ENCODE measurements at regions not wholly inside any gene's neighbourhood (a gene's known extent, or its start where the extent isn't known, plus 50 kb on each side); places are given as distances from the start of the nearest gene placed in this dataset.

- Histone ChIP-seq H3K9me3 (ENCODE audit: low read depth) (no peaks in the 10 kb centered on the region), H3K27ac (no peak overlapping the region), H3K79me2 (no peaks in the 10 kb centered on the region), H3K4me3 (no peak overlapping the region), H2AFZ (no peak overlapping the region), H3K4me1 (ENCODE audit: insufficient read depth) (no peaks in the 10 kb centered on the region), H3K36me3 (replicated peaks; ENCODE audit: insufficient read depth, low read depth) (no peaks in the 10 kb centered on the region), H3K4me2 (no peak overlapping the region), H3K27me3 (no peaks in the 10 kb centered on the region), H3K9me2 (replicated peaks; ENCODE audit: insufficient read depth) (no peaks in the 10 kb centered on the region), H4K20me1 (ENCODE audit: insufficient read depth, poor library complexity, severe bottlenecking) (no peaks in the 10 kb centered on the region)
- no peak for DNase-seq (ENCODE audit: low spot score)
- no peak for TF ChIP-seq EZH2 (IDR thresholded peaks at IDR 0.05; ENCODE audit: borderline replicate concordance)
- no peak for TF ChIP-seq EZH2phosphoT487 (IDR thresholded peaks at IDR 0.05; ENCODE audit: low read depth, severe bottlenecking, unreplicated experiment)
- TF ChIP-seq CTCF (IDR thresholded peaks at IDR 0.05; ENCODE audit: poor library complexity) = no peak
- 96% methylated on average over 4 of the region's 4 CpGs for WGBS (ENCODE audit: low lambda C conversion rate, missing lambda C conversion rate)
Measured at GRCh38 chr2:29974086-29974485, 52.7 kb upstream of the ALK start.

DNA sequence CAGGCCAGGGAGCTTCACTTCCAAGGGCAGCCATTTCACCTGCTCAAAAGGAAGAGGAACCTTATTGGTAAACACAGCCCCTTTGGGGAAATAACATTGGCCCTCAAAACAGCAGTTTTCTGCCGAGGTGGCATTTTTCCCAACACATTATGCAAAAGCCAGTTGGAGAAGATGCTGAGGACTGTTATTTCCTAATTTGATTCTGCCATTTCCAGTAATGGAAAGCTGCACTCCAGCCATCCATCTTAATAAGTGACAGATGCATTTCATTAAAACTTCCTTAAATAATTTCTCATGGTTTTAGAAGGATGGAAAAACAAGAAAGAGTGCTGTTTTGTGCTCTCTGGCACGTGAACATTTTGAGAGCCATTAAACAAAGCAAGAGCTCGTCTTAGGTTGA is 55.9 kb upstream of the ALK start:
- TF ChIP-seq EZH2 (IDR thresholded peaks at IDR 0.05; ENCODE audit: borderline replicate concordance) (no peak), CTCF (IDR thresholded peaks at IDR 0.05; ENCODE audit: poor library complexity) (no peak), EZH2phosphoT487 (IDR thresholded peaks at IDR 0.05; ENCODE audit: low read depth, severe bottlenecking, unreplicated experiment) (no peak)
- H3K4me3 ChIP-seq = no peak overlapping the region

DNA sequence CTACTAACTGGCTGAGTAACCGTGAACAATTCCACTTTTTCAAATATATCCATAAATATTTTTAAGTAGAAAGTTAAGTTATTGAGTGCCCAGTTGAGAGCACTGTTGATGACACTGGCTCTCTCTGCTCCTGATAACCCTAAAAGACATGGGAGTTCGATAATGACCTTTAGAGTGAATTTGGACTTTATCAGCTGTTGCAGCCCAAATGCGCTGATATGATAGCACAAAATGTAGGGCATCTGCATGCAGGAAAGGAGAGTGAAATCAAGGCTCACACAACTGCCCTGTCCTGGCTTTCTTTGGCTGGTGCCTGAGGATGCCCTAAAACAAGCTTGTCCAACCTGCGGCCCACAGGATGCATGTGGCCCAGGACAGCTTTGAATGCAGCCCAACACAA is 60.0 kb upstream of the ALK start:
- WGBS (ENCODE audit: low lambda C conversion rate, missing lambda C conversion rate) = 95% methylated on average over 4 of the region's 4 CpGs
- no peak overlapping the region for H3K27ac ChIP-seq
- H3K4me2 ChIP-seq = no peak overlapping the region
- no peaks in the 10 kb centered on the region for H3K9me3 ChIP-seq (ENCODE audit: low read depth)
- H3K36me3 ChIP-seq (replicated peaks; ENCODE audit: insufficient read depth, low read depth) = no peaks in the 10 kb centered on the region
- TF ChIP-seq CTCF (IDR thresholded peaks at IDR 0.05; ENCODE audit: poor library complexity) = no peak
- TF ChIP-seq EZH2phosphoT487 (IDR thresholded peaks at IDR 0.05; ENCODE audit: low read depth, severe bottlenecking, unreplicated experiment) = no peak
- TF ChIP-seq EZH2 (IDR thresholded peaks at IDR 0.05; ENCODE audit: borderline replicate concordance) = no peak
- DNase-seq (ENCODE audit: low spot score) = no peak
- no peaks in the 10 kb centered on the region for H3K4me1 ChIP-seq (ENCODE audit: insufficient read depth)
- H4K20me1 ChIP-seq (ENCODE audit: insufficient read depth, poor library complexity, severe bottlenecking) = no peaks in the 10 kb centered on the region
- H3K27me3 ChIP-seq = no peaks in the 10 kb centered on the region
- H3K4me3 ChIP-seq = no peak overlapping the region
- no peaks in the 10 kb centered on the region for H3K79me2 ChIP-seq
- no peak overlapping the region for H2AFZ ChIP-seq
- H3K9me2 ChIP-seq (replicated peaks; ENCODE audit: insufficient read depth) = no peaks in the 10 kb centered on the region

More for the DNA sequence above, 55.9 kb upstream of the ALK start:
- H3K9me2 ChIP-seq (replicated peaks; ENCODE audit: insufficient read depth) = no peaks in the 10 kb centered on the region
- no peak overlapping the region for H2AFZ ChIP-seq
- H3K36me3 ChIP-seq (replicated peaks; ENCODE audit: insufficient read depth, low read depth) = no peaks in the 10 kb centered on the region
- H3K27ac ChIP-seq = no peak overlapping the region
- no peaks in the 10 kb centered on the region for H3K9me3 ChIP-seq (ENCODE audit: low read depth)
- H3K4me2 ChIP-seq = no peak overlapping the region
- no peaks in the 10 kb centered on the region for H3K4me1 ChIP-seq (ENCODE audit: insufficient read depth)
- H3K27me3 ChIP-seq = no peaks in the 10 kb centered on the region
- no peak for DNase-seq (ENCODE audit: low spot score)
- WGBS (ENCODE audit: low lambda C conversion rate, missing lambda C conversion rate) = 66% methylated on average over 3 of the region's 3 CpGs
- no peaks in the 10 kb centered on the region for H4K20me1 ChIP-seq (ENCODE audit: insufficient read depth, poor library complexity, severe bottlenecking)
- no peaks in the 10 kb centered on the region for H3K79me2 ChIP-seq

DNA sequence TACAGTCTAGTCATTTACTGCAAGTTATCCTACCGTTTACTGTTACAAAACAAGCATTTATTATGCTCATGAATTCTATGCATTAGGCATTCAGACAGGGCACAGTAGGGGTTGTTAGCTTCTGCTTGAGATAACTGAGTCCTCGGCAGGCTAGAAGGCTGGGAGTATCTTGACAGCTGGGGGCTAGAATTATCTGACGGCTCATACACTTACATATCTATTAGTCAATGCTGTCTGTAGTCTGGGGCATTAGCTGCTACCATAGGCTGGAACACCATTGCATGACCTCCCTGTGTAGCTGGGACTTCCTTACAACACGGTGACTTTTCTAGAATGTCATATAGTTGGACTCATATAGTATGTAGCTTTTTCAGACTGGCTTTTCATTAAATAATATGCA is 61.9 kb upstream of the ALK start:
- no peaks in the 10 kb centered on the region for H3K36me3 ChIP-seq (replicated peaks; ENCODE audit: insufficient read depth, low read depth)
- no peaks in the 10 kb centered on the region for H3K9me3 ChIP-seq (ENCODE audit: low read depth)
- no peak overlapping the region for H3K4me2 ChIP-seq
- TF ChIP-seq CTCF (IDR thresholded peaks at IDR 0.05; ENCODE audit: poor library complexity) = no peak
- TF ChIP-seq EZH2phosphoT487 (IDR thresholded peaks at IDR 0.05; ENCODE audit: low read depth, severe bottlenecking, unreplicated experiment) = no peak
- no peak for TF ChIP-seq EZH2 (IDR thresholded peaks at IDR 0.05; ENCODE audit: borderline replicate concordance)
- no peaks in the 10 kb centered on the region for H3K9me2 ChIP-seq (replicated peaks; ENCODE audit: insufficient read depth)
- WGBS (ENCODE audit: low lambda C conversion rate, missing lambda C conversion rate) = 62% methylated on average over 4 of the region's 4 CpGs
- no peak for DNase-seq (ENCODE audit: low spot score)
- no peaks in the 10 kb centered on the region for H4K20me1 ChIP-seq (ENCODE audit: insufficient read depth, poor library complexity, severe bottlenecking)
- H3K27ac ChIP-seq = no peak overlapping the region
- H2AFZ ChIP-seq = no peak overlapping the region
- no peaks in the 10 kb centered on the region for H3K79me2 ChIP-seq
- H3K4me3 ChIP-seq = no peak overlapping the region
- no peaks in the 10 kb centered on the region for H3K27me3 ChIP-seq
- H3K4me1 ChIP-seq (ENCODE audit: insufficient read depth) = no peaks in the 10 kb centered on the region
